GM18873 (cell line): ENCODE measurements at regions not wholly inside any gene's neighbourhood (a gene's known extent, or its start where the extent isn't known, plus 50 kb on each side); places are given as distances from the start of the nearest gene placed in this dataset.

ENCODE experiments used
- ATAC-seq: cut with Tn5 transposase; IDR thresholded peaks from one replicate; pipeline ENCODE4 v1.9.1; 2021; ENCODE audit warnings: mild to moderate bottlenecking, moderate library complexity, moderate number of reproducible peaks; ENCODE audit not compliant: unreplicated experiment, low FRiP score

- ATAC-seq = no peak
Observed at GRCh38 chr4:156505341-156505955, 466.2 kb downstream of the PDGFC start.

GRCh38 chr4:156503119-156503518 lies 468.5 kb downstream of the PDGFC start:
- ATAC-seq = no peak

- no peak for ATAC-seq
Observed at GRCh38 chr4:156501962-156502361, 469.6 kb downstream of the PDGFC start.

GRCh38 chr4:156499684-156500083 lies 471.9 kb downstream of the PDGFC start:
- no peak for ATAC-seq

- ATAC-seq = no peak
Observed at GRCh38 chr4:156497486-156497885, 474.1 kb downstream of the PDGFC start.

GRCh38 chr4:156496797-156497196 lies 474.8 kb downstream of the PDGFC start:
- ATAC-seq = no peak

GRCh38 chr4:156495836-156496235 lies 475.8 kb downstream of the PDGFC start:
- ATAC-seq = no peak

- no peak for ATAC-seq
Observed at GRCh38 chr4:156495091-156495490, 476.5 kb downstream of the PDGFC start.

- no peak for ATAC-seq
Observed at GRCh38 chr4:156493858-156494257, 477.7 kb downstream of the PDGFC start.

GRCh38 chr4:156487107-156487506 lies 484.5 kb downstream of the PDGFC start:
- no peak for ATAC-seq

- no peak for ATAC-seq
Observed at GRCh38 chr4:156481845-156482244, 489.8 kb downstream of the PDGFC start.

GRCh38 chr4:156477636-156478035 lies 494.0 kb downstream of the PDGFC start:
- ATAC-seq = no peak

- ATAC-seq = no peak
Observed at GRCh38 chr4:156476359-156476758, 495.2 kb downstream of the PDGFC start.

GRCh38 chr4:156475322-156475721 lies 496.3 kb downstream of the PDGFC start:
- no peak for ATAC-seq

GRCh38 chr4:156473151-156473550 lies 498.4 kb downstream of the PDGFC start:
- ATAC-seq = no peak

- no peak for ATAC-seq
Observed at GRCh38 chr4:156472624-156473023, 499.0 kb downstream of the PDGFC start.

GRCh38 chr4:156459584-156459983 lies 505.9 kb upstream of the CTSO start:
- no peak for ATAC-seq

- ATAC-seq = no peak
Observed at GRCh38 chr4:156456830-156457229, 503.2 kb upstream of the CTSO start.

GRCh38 chr4:156443488-156443887 lies 489.8 kb upstream of the CTSO start:
- ATAC-seq = no peak

GRCh38 chr4:156442912-156443311 lies 489.2 kb upstream of the CTSO start:
- ATAC-seq = no peak

- ATAC-seq = no peak
Observed at GRCh38 chr4:156439576-156440200, 486.0 kb upstream of the CTSO start.

GRCh38 chr4:156437666-156438065 lies 484.0 kb upstream of the CTSO start:
- ATAC-seq = no peak
